GM12864 (cell line): ENCODE measurements at regions not wholly inside any gene's neighbourhood (a gene's known extent, or its start where the extent isn't known, plus 50 kb on each side); places are given as distances from the start of the nearest gene placed in this dataset.

Experiments used
- DNase-seq: peaks from one replicate; pipeline ENCODE4 v3.0.0-alpha.2; 2011; ENCODE audit warnings: low read depth
- H3K4me3 ChIP-seq: 2 replicates; pipeline ENCODE4 v1.5.1; 2011; ENCODE audit warnings: mild to moderate bottlenecking, low read depth, low read length, control low read depth
- CTCF ChIP-seq: IDR thresholded peaks from 2 replicates; pipeline ENCODE4 v1.5.1; 2011; ENCODE audit warnings: low read depth, mild to moderate bottlenecking, moderate library complexity, low read length, control low read depth, inconsistent platforms; ENCODE audit errors: missing control alignments

GRCh38 chr9:89862316-89862715 lies 257.5 kb downstream of the GADD45G start:
- H3K4me3 ChIP-seq, result no peak overlapping the region
- no peak for DNase-seq
- no peak for TF ChIP-seq CTCF

GRCh38 chr9:89863141-89863540 lies 258.3 kb downstream of the GADD45G start:
- TF ChIP-seq CTCF, result no peak
- no peak overlapping the region for H3K4me3 ChIP-seq
- DNase-seq, result no peak

- no peak for TF ChIP-seq CTCF
- no peak for DNase-seq
Measured at GRCh38 chr9:89863837-89864236, 259.0 kb downstream of the GADD45G start.

GRCh38 chr9:89864257-89864656 lies 259.4 kb downstream of the GADD45G start:
- no peak for DNase-seq
- no peak for TF ChIP-seq CTCF
- H3K4me3 ChIP-seq, result no peak overlapping the region

More at GRCh38 chr9:89863837-89864236, 259.0 kb downstream of the GADD45G start:
- H3K4me3 ChIP-seq, result no peak overlapping the region

GRCh38 chr9:89864731-89865130 lies 259.9 kb downstream of the GADD45G start:
- DNase-seq, result no peak
- TF ChIP-seq CTCF, result no peak

GRCh38 chr9:89865357-89865756 lies 260.5 kb downstream of the GADD45G start:
- no peak for DNase-seq
- TF ChIP-seq CTCF, result no peak
- no peak overlapping the region for H3K4me3 ChIP-seq

More at GRCh38 chr9:89864731-89865130, 259.9 kb downstream of the GADD45G start:
- no peak overlapping the region for H3K4me3 ChIP-seq

- no peak for DNase-seq
- no peak for TF ChIP-seq CTCF
- no peak overlapping the region for H3K4me3 ChIP-seq
Measured at GRCh38 chr9:89865981-89866380, 261.2 kb downstream of the GADD45G start.
